ENCODE measurements at regions not wholly inside any gene's neighbourhood (a gene's known extent, or its start where the extent isn't known, plus 50 kb on each side); places are given as distances from the start of the nearest gene placed in this dataset.
"Not testable (repeated sequence)": the region's sequence is repeated elsewhere in the genome, so short reads cannot be mapped to it uniquely, and the experiment has no call there.

- not testable (repeated sequence) for DNase-seq
Measured at GRCh38 chr2:154582694-154583093, 115.8 kb upstream of the KCNJ3 start.

GRCh38 chr2:154583274-154583673 is 115.2 kb upstream of the KCNJ3 start:
- DNase-seq, result not testable (repeated sequence)

- DNase-seq, result no peak
Measured at GRCh38 chr2:154587739-154588138, 110.8 kb upstream of the KCNJ3 start.

GRCh38 chr2:154588838-154589237 is 109.7 kb upstream of the KCNJ3 start:
- no peak for DNase-seq

GRCh38 chr2:154589514-154589913 is 109.0 kb upstream of the KCNJ3 start:
- no peak for DNase-seq

GRCh38 chr2:154591294-154591820 is 107.1 kb upstream of the KCNJ3 start:
- no peak for DNase-seq

GRCh38 chr2:154599189-154599588 is 99.3 kb upstream of the KCNJ3 start:
- DNase-seq, result no peak

- no peak for DNase-seq
Measured at GRCh38 chr2:154600927-154601494, 97.5 kb upstream of the KCNJ3 start.

- no peak for DNase-seq
Measured at GRCh38 chr2:154603682-154604081, 94.8 kb upstream of the KCNJ3 start.

- DNase-seq, result no peak
Measured at GRCh38 chr2:154608438-154608837, 90.1 kb upstream of the KCNJ3 start.

GRCh38 chr2:154614906-154615305 is 83.6 kb upstream of the KCNJ3 start:
- no peak for DNase-seq

GRCh38 chr2:154616659-154617058 is 81.8 kb upstream of the KCNJ3 start:
- DNase-seq, result no peak

GRCh38 chr2:154620471-154620870 is 78.0 kb upstream of the KCNJ3 start:
- no peak for DNase-seq

- DNase-seq, result peak in 35 of 51 donors; percentile 1 to 75 (median 10)
Measured at GRCh38 chr2:154623819-154624218, 74.7 kb upstream of the KCNJ3 start.

GRCh38 chr2:154637456-154637855 is 61.0 kb upstream of the KCNJ3 start:
- no peak for DNase-seq

- no peak for DNase-seq
Measured at GRCh38 chr2:154638783-154639182, 59.7 kb upstream of the KCNJ3 start.

- DNase-seq, result no peak
Measured at GRCh38 chr2:154640000-154640399, 58.5 kb upstream of the KCNJ3 start.

Data from hypothalamus (tissue), 51 donors.